H1 (cell line): ENCODE measurements at regions not wholly inside any gene's neighbourhood (a gene's known extent, or its start where the extent isn't known, plus 50 kb on each side); places are given as distances from the start of the nearest gene placed in this dataset.
A peak's percentile ranks its signal among the peaks of the same experiment; 100 is the strongest.

Experiments
- CTCF ChIA-PET: fragments of 300-600 bp; sonication (Branson Sonifier 250); formaldehyde crosslinking; loops from one replicate; lab custom pipeline; 2021; ENCODE audit not compliant: partially characterized antibody; lab: Charles Lee
- POLR2A ChIA-PET: fragments of 300-600 bp; sonication (Branson Sonifier 250); formaldehyde crosslinking; loops from one replicate; lab custom pipeline; 2021; ENCODE audit warnings: inconsistent platforms; ENCODE audit not compliant: partially characterized antibody; lab: Charles Lee
- DNase-seq, 2 experiments: peaks; one replicate each; pipeline versions ENCODE4 v3.0.0 to v3.0.0-alpha.2; 2010 to 2022; ENCODE audit warnings: low spot score in 2 of 2, low read depth in 1 of 2, mixed read lengths in 1 of 2
- FAIRE-seq: peaks from 2 replicates; lab custom pipeline; 2011; peaks lifted over from hg19 to GRCh38; lab: Jason Lieb, UNC
- H2AFZ ChIP-seq: 2 replicates; pipeline ENCODE4 v1.8.1; 2012; ENCODE audit warnings: low read length, inconsistent platforms
- H2AK5ac ChIP-seq: 2 replicates; pipeline ENCODE4 v1.6.1; 2013; ENCODE audit warnings: low read depth, low read length
- H2BK120ac ChIP-seq: replicated peaks from 2 replicates; pipeline ENCODE3; 2013; ENCODE audit warnings: low read depth, low read length, inconsistent platforms
- H2BK12ac ChIP-seq: 2 replicates; pipeline ENCODE4 v1.6.1; 2013; ENCODE audit warnings: low read depth, low read length
- H2BK15ac ChIP-seq: 2 replicates; pipeline ENCODE4 v1.6.1; 2013; ENCODE audit warnings: low read length
- H2BK20ac ChIP-seq: 2 replicates; pipeline ENCODE4 v1.6.1; 2013; ENCODE audit warnings: low read length
- H2BK5ac ChIP-seq: 2 replicates; pipeline ENCODE4 v1.6.1; 2013; ENCODE audit warnings: low read depth, low read length
- H3K14ac ChIP-seq: 2 replicates; pipeline ENCODE4 v1.6.1; 2013; ENCODE audit warnings: inconsistent platforms; ENCODE audit not compliant: insufficient read length
- H3K18ac ChIP-seq: 2 replicates; pipeline ENCODE4 v1.6.1; 2013; ENCODE audit warnings: low read length; ENCODE audit errors: extremely low read depth
- H3K23ac ChIP-seq: 2 replicates; pipeline ENCODE4 v1.6.1; 2013; ENCODE audit warnings: inconsistent platforms; ENCODE audit not compliant: insufficient read length
- H3K23me2 ChIP-seq: 2 replicates; pipeline ENCODE4 v1.6.1; 2013; ENCODE audit warnings: low read depth, low read length
- H3K27ac ChIP-seq: 2 replicates; pipeline ENCODE4 v1.6.1; 2011; ENCODE audit warnings: low read depth, low read length, inconsistent platforms
- H3K27me3 ChIP-seq, 4 experiments: replicated peaks in 1 of 4; 1 replicate in 1 of 4; 2 replicates in 3 of 4; pipeline versions ENCODE4 v1.6.1 to v1.8.1; 2011 to 2013; ENCODE audit warnings: low read length in 3 of 4, mild to moderate bottlenecking in 3 of 4, inconsistent platforms in 2 of 4, mixed read lengths in 2 of 4, moderate library complexity in 1 of 4; ENCODE audit not compliant: control insufficient read depth in 3 of 4, insufficient read depth in 3 of 4; ENCODE audit errors: extremely low read depth in 1 of 4
- H3K36me3 ChIP-seq, 4 experiments: 2 replicates each; pipeline versions ENCODE4 v1.6.1 to v1.8.1; 2011 to 2013; ENCODE audit warnings: mild to moderate bottlenecking in 4 of 4, low read length in 3 of 4, moderate library complexity in 2 of 4, control low read depth in 1 of 4, inconsistent platforms in 1 of 4; ENCODE audit not compliant: insufficient read depth in 4 of 4, control insufficient read depth in 2 of 4
- H3K4ac ChIP-seq: replicated peaks from 2 replicates; pipeline ENCODE3; 2013; ENCODE audit warnings: low read length, low read depth, mixed read lengths, inconsistent platforms; ENCODE audit not compliant: insufficient read length
- H3K4me1 ChIP-seq, 4 experiments: replicated peaks in 1 of 4; 1 replicate in 1 of 4; 2 replicates in 3 of 4; pipeline versions ENCODE4 v1.6.1 to v1.8.1; 2011 to 2013; ENCODE audit warnings: low read length in 3 of 4, inconsistent platforms in 2 of 4, mixed read lengths in 1 of 4; ENCODE audit not compliant: insufficient read depth in 4 of 4, control insufficient read depth in 3 of 4
- H3K4me2 ChIP-seq, 2 experiments: 2 replicates each; pipeline versions ENCODE4 v1.6.1 to v1.8.1; 2011 to 2013; ENCODE audit warnings: low read depth in 2 of 2, low read length in 2 of 2, control low read depth in 1 of 2, inconsistent platforms in 1 of 2, mild to moderate bottlenecking in 1 of 2; ENCODE audit not compliant: insufficient read depth in 1 of 2
- H3K4me3 ChIP-seq, 4 experiments: fragments of 200-600, 300-600 bp in 1 of 4; sonication (generic), shearing (Covaris generic), sonication (Bioruptor Twin) in 1 of 4; 2 replicates each; pipeline versions ENCODE4 v1.5.1 to v1.8.1; 2011 to 2016; ENCODE audit warnings: low read length in 4 of 4, low read depth in 3 of 4, control low read depth in 2 of 4, inconsistent platforms in 2 of 4, mild to moderate bottlenecking in 2 of 4, mixed read lengths in 1 of 4, moderate library complexity in 1 of 4; ENCODE audit not compliant: insufficient read depth in 2 of 4; ENCODE audit errors: extremely low read depth in 1 of 4
- H3K56ac ChIP-seq: replicated peaks from 2 replicates; pipeline ENCODE3; 2013; ENCODE audit warnings: low read depth, mild to moderate bottlenecking, mixed read lengths, low read length, inconsistent platforms; ENCODE audit not compliant: insufficient read length
- H3K79me1 ChIP-seq: 2 replicates; pipeline ENCODE4 v1.6.1; 2013; ENCODE audit warnings: low read depth, low read length, control low read depth
- H3K79me2 ChIP-seq, 2 experiments: 2 replicates each; pipeline versions ENCODE4 v1.6.1 to v1.8.1; 2012 to 2013; ENCODE audit warnings: low read length in 2 of 2, mild to moderate bottlenecking in 2 of 2, inconsistent platforms in 1 of 2; ENCODE audit not compliant: insufficient read depth in 2 of 2, control insufficient read depth in 1 of 2
- H3K9ac ChIP-seq, 4 experiments: replicated peaks in 1 of 4; 1 replicate in 1 of 4; 2 replicates in 3 of 4; pipeline versions ENCODE4 v1.6.1 to v1.8.1; 2011 to 2013; ENCODE audit warnings: low read depth in 3 of 4, low read length in 3 of 4, control low read depth in 2 of 4, mild to moderate bottlenecking in 2 of 4, moderate library complexity in 2 of 4, inconsistent platforms in 1 of 4; ENCODE audit errors: extremely low read depth in 1 of 4
- H3K9me3 ChIP-seq, 2 experiments: 2 replicates each; pipeline versions ENCODE4 v1.6.1 to v1.8.1; 2012 to 2013; ENCODE audit warnings: mild to moderate bottlenecking in 2 of 2, moderate library complexity in 2 of 2, control low read depth in 1 of 2, inconsistent platforms in 1 of 2, low read depth in 1 of 2, low read length in 1 of 2, mixed read lengths in 1 of 2; ENCODE audit not compliant: insufficient read depth in 2 of 2
- H4K20me1 ChIP-seq, 2 experiments: replicated peaks in 1 of 2; 2 replicates each; pipeline versions ENCODE3 to v1.8.1; 2011 to 2013; ENCODE audit warnings: inconsistent platforms in 2 of 2, low read length in 2 of 2, mild to moderate bottlenecking in 1 of 2; ENCODE audit not compliant: insufficient read depth in 2 of 2, control insufficient read depth in 1 of 2
- H4K5ac ChIP-seq: 2 replicates; pipeline ENCODE4 v1.6.1; 2013; ENCODE audit warnings: low read length, low read depth, mixed read lengths, inconsistent platforms; ENCODE audit not compliant: insufficient read length
- H4K8ac ChIP-seq: 2 replicates; pipeline ENCODE4 v1.8.0; 2013; ENCODE audit warnings: mild to moderate bottlenecking, moderate library complexity, low read length, inconsistent platforms; ENCODE audit not compliant: insufficient read depth; ENCODE audit errors: extremely low read depth
- H4K91ac ChIP-seq: replicated peaks from 2 replicates; pipeline ENCODE3; 2013; ENCODE audit warnings: low read length, mixed read lengths, inconsistent platforms; ENCODE audit not compliant: insufficient read length
- BACH1 ChIP-seq: IDR thresholded peaks from 2 replicates; pipeline ENCODE4 v1.6.1; 2012; ENCODE audit warnings: low read length, improper control_type of control experiment
- CBX5 ChIP-seq: fragments of 300-800, 300-1000 bp; sonication (generic); IDR thresholded peaks from 2 replicates; pipeline ENCODE4 v1.7.1; 2016; ENCODE audit warnings: antibody characterized with exemption, low read length, low read depth
- JUND ChIP-seq: IDR thresholded peaks from 2 replicates; pipeline ENCODE4 v1.6.1; 2011; ENCODE audit warnings: mild to moderate bottlenecking, improper control_type of control experiment, low read length
- NANOG ChIP-seq: IDR thresholded peaks from 2 replicates; pipeline ENCODE4 v1.6.1; 2011; ENCODE audit warnings: low read length, low read depth, mild to moderate bottlenecking, inconsistent platforms; ENCODE audit not compliant: insufficient read depth, poor library complexity, severe bottlenecking
- RAD21 ChIP-seq, 2 experiments: IDR thresholded peaks in 1 of 2; conservative IDR thresholded peaks in 1 of 2; 2 replicates each; pipeline ENCODE4 v1.6.1; 2011; ENCODE audit warnings: low read depth in 2 of 2, low read length in 2 of 2, improper control_type of control experiment in 1 of 2, inconsistent platforms in 1 of 2, mild to moderate bottlenecking in 1 of 2, moderate library complexity in 1 of 2
- SUZ12 ChIP-seq: fragments of 200-600 bp; sonication (generic); IDR thresholded peaks from 2 replicates; pipeline ENCODE4 v1.6.1; 2012; ENCODE audit warnings: mild to moderate bottlenecking, inconsistent platforms, low read length, moderate library complexity, mixed read lengths
- WGBS, 2 experiments: shearing (Covaris generic) in 1 of 2; methylation state at CpG; one replicate each; pipeline versions ENCODE4 v1.1.6 to v1.1.7; 2013 to 2015; ENCODE audit warnings: low lambda C conversion rate in 2 of 2, mixed read lengths in 2 of 2, inconsistent platforms in 1 of 2, low coverage in 1 of 2, missing lambda C conversion rate in 1 of 2; ENCODE audit not compliant: insufficient replicate concordance in 2 of 2, insufficient coverage in 1 of 2, insufficient read length in 1 of 2; ENCODE audit errors: extremely low coverage in 1 of 2, missing lambda C conversion rate in 1 of 2; 5-methylcytosine and 5-hydroxymethylcytosine counted together
- TF ChIP-seq, protein P1 (sequence below), 3 experiments: IDR thresholded peaks; 1 replicate in 2 of 3; 2 replicates in 1 of 3; pipeline versions ENCODE4 v1.5.1 to v1.6.1; 2011; ENCODE audit warnings: low read length in 3 of 3, mild to moderate bottlenecking in 3 of 3, inconsistent platforms in 2 of 3, low read depth in 1 of 3, moderate library complexity in 1 of 3; ENCODE audit not compliant: insufficient read depth in 1 of 3; ENCODE audit errors: control extremely low read depth in 1 of 3

DNA sequence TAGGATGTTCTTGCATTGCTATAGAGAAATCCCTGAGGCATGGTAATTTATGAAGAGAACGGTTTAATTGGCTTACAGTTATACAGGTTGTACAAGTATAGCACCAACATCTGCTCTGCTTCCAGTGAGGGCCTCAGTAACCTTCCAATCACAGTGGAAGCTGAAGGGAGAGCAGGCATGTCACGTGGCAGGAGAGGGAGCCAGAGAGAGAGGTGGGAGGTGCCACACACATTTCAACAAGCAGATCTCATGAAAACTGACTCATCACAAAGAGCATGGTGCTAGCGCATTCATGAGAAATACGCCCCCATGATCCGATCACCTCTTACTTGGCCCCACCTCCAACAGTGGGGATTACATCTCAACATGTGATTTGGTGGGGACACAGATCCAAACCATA, 871.2 kb downstream of the TFAP2A start:
- Histone ChIP-seq H3K36me3 (no peaks in the 10 kb centered on the region), H3K9me3 (no peaks in the 10 kb centered on the region), H2BK120ac (no peak overlapping the region), H3K79me2 (no peaks in the 10 kb centered on the region), H4K8ac (no peak overlapping the region), H2AK5ac (no peak overlapping the region), H2BK15ac (no peak overlapping the region), H3K4ac (no peak overlapping the region), H3K9ac (no peak overlapping the region), H3K23me2 (no peaks in the 10 kb centered on the region), H3K23ac (no peak overlapping the region), H2BK20ac (no peak overlapping the region), H3K18ac (no peak overlapping the region), H3K27ac (no peak overlapping the region), H3K27me3 (no peaks in the 10 kb centered on the region), H3K79me1 (no peaks in the 10 kb centered on the region), H3K4me1 (no peaks in the 10 kb centered on the region; a peak in 2 of 7 replicates), H2BK5ac (no peak overlapping the region), H3K4me2 (no peak overlapping the region), H3K14ac (no peak overlapping the region), H4K91ac (no peak overlapping the region), H3K4me3 (no peak overlapping the region), H3K56ac (no peak overlapping the region), H4K20me1 (no peaks in the 10 kb centered on the region), H2BK12ac (no peak overlapping the region), H2AFZ (no peak overlapping the region)
- no peak for DNase-seq
- CTCF ChIA-PET = no interaction called here
- 89% methylated on average over 5 of the region's 5 CpGs; no CpG with 5 or more reads in 1 of the 2 experiments for WGBS, 2 experiments
- POLR2A ChIA-PET = no interaction called here
- FAIRE-seq = no peak
- TF ChIP-seq RAD21 (IDR thresholded peaks at IDR 0.05 in 1 of 2, conservative IDR thresholded peaks at IDR 0.05 in 1 of 2; ENCODE audit: low read depth in 2 of 2, low read length in 2 of 2) (peak; percentile 36 to 48), BACH1 (0 out of 2 replicates have a peak, but pooled peaks have one; percentile 15), JUND (no peak), SUZ12 (no peak), NANOG (no peak), CBX5 (no peak)
- TF ChIP-seq, protein P1, sequence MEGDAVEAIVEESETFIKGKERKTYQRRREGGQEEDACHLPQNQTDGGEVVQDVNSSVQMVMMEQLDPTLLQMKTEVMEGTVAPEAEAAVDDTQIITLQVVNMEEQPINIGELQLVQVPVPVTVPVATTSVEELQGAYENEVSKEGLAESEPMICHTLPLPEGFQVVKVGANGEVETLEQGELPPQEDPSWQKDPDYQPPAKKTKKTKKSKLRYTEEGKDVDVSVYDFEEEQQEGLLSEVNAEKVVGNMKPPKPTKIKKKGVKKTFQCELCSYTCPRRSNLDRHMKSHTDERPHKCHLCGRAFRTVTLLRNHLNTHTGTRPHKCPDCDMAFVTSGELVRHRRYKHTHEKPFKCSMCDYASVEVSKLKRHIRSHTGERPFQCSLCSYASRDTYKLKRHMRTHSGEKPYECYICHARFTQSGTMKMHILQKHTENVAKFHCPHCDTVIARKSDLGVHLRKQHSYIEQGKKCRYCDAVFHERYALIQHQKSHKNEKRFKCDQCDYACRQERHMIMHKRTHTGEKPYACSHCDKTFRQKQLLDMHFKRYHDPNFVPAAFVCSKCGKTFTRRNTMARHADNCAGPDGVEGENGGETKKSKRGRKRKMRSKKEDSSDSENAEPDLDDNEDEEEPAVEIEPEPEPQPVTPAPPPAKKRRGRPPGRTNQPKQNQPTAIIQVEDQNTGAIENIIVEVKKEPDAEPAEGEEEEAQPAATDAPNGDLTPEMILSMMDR (IDR thresholded peaks at IDR 0.05; ENCODE audit: control extremely low read depth in 1 of 3, insufficient read depth in 1 of 3, low read depth in 1 of 3, low read length in 3 of 3) = peak; percentile 26 to 42 (median 29); a peak in 3 of 4 replicates
- TF ChIP-seq, all 59 proteins: peak for 3
- no peak overlapping the region for H4K5ac ChIP-seq
